Muscle layer of duodenum (tissue), 2 donors: ENCODE measurements at regions not wholly inside any gene's neighbourhood (a gene's known extent, or its start where the extent isn't known, plus 50 kb on each side); places are given as distances from the start of the nearest gene placed in this dataset.

Experiments
- H3K27ac ChIP-seq: one replicate; pipeline ENCODE4 v1.7.0; 2013; ENCODE audit warnings: mild to moderate bottlenecking, low read length
- H3K27me3 ChIP-seq: one replicate; pipeline ENCODE4 v1.7.0; 2013; ENCODE audit warnings: low read depth, mild to moderate bottlenecking, control low read depth, low read length
- H3K36me3 ChIP-seq, 2 donors: one replicate each; pipeline ENCODE4 v1.7.0; 2013; ENCODE audit warnings: low read length in 2 of 2, control low read depth in 1 of 2, mild to moderate bottlenecking in 1 of 2; ENCODE audit not compliant: insufficient read depth in 2 of 2, control insufficient read depth in 1 of 2
- H3K4me1 ChIP-seq, 2 donors: one replicate each; pipeline ENCODE4 v1.7.0; 2013; ENCODE audit warnings: low read length in 2 of 2, mild to moderate bottlenecking in 2 of 2, control low read depth in 1 of 2, moderate library complexity in 1 of 2; ENCODE audit not compliant: insufficient read depth in 2 of 2, control insufficient read depth in 1 of 2
- H3K4me3 ChIP-seq, 2 donors: one replicate each; pipeline ENCODE4 v1.7.0; 2013; ENCODE audit warnings: low read length in 2 of 2, low read depth in 1 of 2, mild to moderate bottlenecking in 1 of 2
- H3K9me3 ChIP-seq, 2 donors: one replicate each; pipeline ENCODE4 v1.7.0; 2013; ENCODE audit warnings: low read length in 2 of 2, control low read depth in 1 of 2, mild to moderate bottlenecking in 1 of 2; ENCODE audit not compliant: control insufficient read depth in 1 of 2
- donor health status: healthy.

- H3K4me1 ChIP-seq: no peaks in the 10 kb centered on the region
- peaks cover 0 to 4% of the 10 kb centered on the region in 2 donors for H3K9me3 ChIP-seq
- H3K27ac ChIP-seq: no peak overlapping the region
- no peaks in the 10 kb centered on the region for H3K36me3 ChIP-seq
- H3K27me3 ChIP-seq: no peaks in the 10 kb centered on the region
- no peak overlapping the region for H3K4me3 ChIP-seq
These were observed 176.3 kb downstream of the ERMARD start for GRCh38 chr6:169927711-169928110.

- no peak overlapping the region for H3K27ac ChIP-seq
- no peaks in the 10 kb centered on the region for H3K4me1 ChIP-seq
- no peaks in the 10 kb centered on the region for H3K36me3 ChIP-seq
- no peak overlapping the region for H3K4me3 ChIP-seq
- H3K27me3 ChIP-seq: no peaks in the 10 kb centered on the region
- peaks cover 0 to 4% of the 10 kb centered on the region in 2 donors for H3K9me3 ChIP-seq
These were observed 175.4 kb downstream of the ERMARD start for GRCh38 chr6:169926617-169927417.

- Histone ChIP-seq H3K4me1 (no peaks in the 10 kb centered on the region), H3K36me3 (no peaks in the 10 kb centered on the region), H3K27me3 (peaks cover 2% of the 10 kb centered on the region), H3K27ac (no peak overlapping the region), H3K9me3 (no peaks in the 10 kb centered on the region), H3K4me3 (no peak overlapping the region)
These were observed 172.3 kb downstream of the ERMARD start for GRCh38 chr6:169923468-169924464.

GRCh38 chr6:169921853-169922824 is 170.7 kb downstream of the ERMARD start:
- no peak overlapping the region for H3K4me3 ChIP-seq
- no peaks in the 10 kb centered on the region for H3K9me3 ChIP-seq
- no peaks in the 10 kb centered on the region for H3K4me1 ChIP-seq
- H3K27me3 ChIP-seq: peaks cover 8% of the 10 kb centered on the region
- H3K27ac ChIP-seq: no peak overlapping the region
- H3K36me3 ChIP-seq: no peaks in the 10 kb centered on the region

- H3K27ac ChIP-seq: no peak overlapping the region
- no peaks in the 10 kb centered on the region for H3K36me3 ChIP-seq
- H3K4me1 ChIP-seq: no peaks in the 10 kb centered on the region
- H3K27me3 ChIP-seq: peaks cover 8% of the 10 kb centered on the region
- no peak overlapping the region for H3K4me3 ChIP-seq
- H3K9me3 ChIP-seq: no peaks in the 10 kb centered on the region
These were observed 169.8 kb downstream of the ERMARD start for GRCh38 chr6:169921217-169921616.

GRCh38 chr6:169920359-169921020 is 169.1 kb downstream of the ERMARD start:
- no peaks in the 10 kb centered on the region for H3K36me3 ChIP-seq
- no peak overlapping the region for H3K27ac ChIP-seq

GRCh38 chr6:169918954-169919549 is 167.6 kb downstream of the ERMARD start:
- no peak overlapping the region for H3K27ac ChIP-seq
- H3K4me1 ChIP-seq: no peaks in the 10 kb centered on the region
- H3K36me3 ChIP-seq: no peaks in the 10 kb centered on the region
- no peaks in the 10 kb centered on the region for H3K9me3 ChIP-seq
- H3K4me3 ChIP-seq: no peak overlapping the region
- peaks cover 8% of the 10 kb centered on the region for H3K27me3 ChIP-seq

More at GRCh38 chr6:169920359-169921020, 169.1 kb downstream of the ERMARD start:
- Histone ChIP-seq H3K27me3 (peaks cover 8% of the 10 kb centered on the region), H3K4me1 (no peaks in the 10 kb centered on the region), H3K4me3 (no peak overlapping the region), H3K9me3 (no peaks in the 10 kb centered on the region)

GRCh38 chr6:169918239-169918953 is 167.0 kb downstream of the ERMARD start:
- Histone ChIP-seq H3K27ac (no peak overlapping the region), H3K36me3 (no peaks in the 10 kb centered on the region), H3K4me1 (no peaks in the 10 kb centered on the region), H3K27me3 (peaks cover 8% of the 10 kb centered on the region), H3K9me3 (no peaks in the 10 kb centered on the region), H3K4me3 (no peak overlapping the region)

- peaks cover 8% of the 10 kb centered on the region for H3K27me3 ChIP-seq
- no peaks in the 10 kb centered on the region for H3K9me3 ChIP-seq
- no peak overlapping the region for H3K27ac ChIP-seq
- no peaks in the 10 kb centered on the region for H3K4me1 ChIP-seq
- no peak overlapping the region for H3K4me3 ChIP-seq
- H3K36me3 ChIP-seq: no peaks in the 10 kb centered on the region
These were observed 165.7 kb downstream of the ERMARD start for GRCh38 chr6:169917153-169917552.
